Stomach (tissue), 8 donors: ENCODE measurements at regions not wholly inside any gene's neighbourhood (a gene's known extent, or its start where the extent isn't known, plus 50 kb on each side); places are given as distances from the start of the nearest gene placed in this dataset.

Experiments
- DNase-seq, 2 donors: peaks; one replicate each; pipeline versions ENCODE4 v3.0.0 to v3.0.0-alpha.2; 2013 to 2019
- H3K27ac ChIP-seq, 5 donors: fragments of 200-600 bp in 4 of 5; sonication (generic) in 4 of 5; one replicate each; pipeline ENCODE4 v1.5.1; 2013 to 2019; ENCODE audit warnings: mild to moderate bottlenecking in 1 of 5, moderate library complexity in 1 of 5
- H3K27me3 ChIP-seq, 3 donors: fragments of 200-600 bp; sonication (generic); one replicate each; pipeline ENCODE4 v1.5.1; 2017 to 2019; ENCODE audit warnings: mixed run types in 1 of 3
- H3K36me3 ChIP-seq, 4 donors: fragments of 200-600 bp; sonication (generic); 1 replicate in 3 of 4; 2 replicates in 1 of 4; pipeline ENCODE4 v1.5.1; 2016 to 2019
- H3K4me1 ChIP-seq, 4 donors: fragments of 200-600 bp; sonication (generic); one replicate each; pipeline ENCODE4 v1.5.1; 2016 to 2019
- H3K4me3 ChIP-seq, 4 donors: fragments of 200-600 bp; sonication (generic) in 3 of 4; one replicate each; pipeline ENCODE4 v1.5.1; 2016 to 2019; ENCODE audit warnings: mild to moderate bottlenecking in 1 of 4
- H3K9me3 ChIP-seq, 4 donors: fragments of 200-600 bp; sonication (generic); one replicate each; pipeline ENCODE4 v1.5.1; 2016 to 2019
- CTCF ChIP-seq, 7 experiments: fragments of 450-650 bp in 4 of 7; fragments of 200-600 bp in 3 of 7; sonication (generic) in 3 of 7; IDR thresholded peaks; one replicate each; pipeline ENCODE4 v1.5.1; 2016 to 2019; ENCODE audit warnings: antibody characterized with exemption in 7 of 7, control low read depth in 2 of 7, mild to moderate bottlenecking in 1 of 7
- EP300 ChIP-seq: sonication (generic); formaldehyde crosslinking; IDR thresholded peaks from one replicate; pipeline ENCODE4 v1.6.1; 2017; ENCODE audit warnings: antibody characterized with exemption
- POLR2A ChIP-seq, 4 donors: fragments of 450-650 bp; IDR thresholded peaks; one replicate each; pipeline ENCODE4 v1.6.1; 2016; ENCODE audit warnings: antibody characterized with exemption in 4 of 4, control low read depth in 2 of 4, mild to moderate bottlenecking in 1 of 4, moderate library complexity in 1 of 4
- POLR2AphosphoS5 ChIP-seq, 3 donors: sonication (generic); formaldehyde crosslinking; IDR thresholded peaks; one replicate each; pipeline ENCODE4 v1.6.1; 2016; ENCODE audit warnings: antibody characterized with exemption in 3 of 3
- WGBS, 5 donors: extraction: QIAGEN DNeasy Blood & Tissue Kit in 3 of 5; methylation state at CpG; one replicate each; pipeline versions ENCODE4 v1.1.5 to v1.1.7; 2013 to 2018; 5-methylcytosine and 5-hydroxymethylcytosine counted together
- intact Hi-C: fragments of 100-400 bp; cut with DNase I; formaldehyde crosslinking; loops from one replicate; pipeline ENCODE4 v1.15.1; 2023; ENCODE audit warnings: low total_unique reads
- donor health status: healthy with polysubstance abuse.
- donor health status: Bipolar disorder and iron deficiency.
- donor health status: healthy.

GRCh38 chr1:29933067-29933466, 696.7 kb downstream of the PTPRU start:
- no peaks in the 10 kb centered on the region for H3K4me1 ChIP-seq
- peaks cover 0 to 42% (median 22%) of the 10 kb centered on the region in 3 donors for H3K27me3 ChIP-seq
- no peak for TF ChIP-seq POLR2AphosphoS5 (IDR thresholded peaks at IDR 0.05)
- H3K36me3 ChIP-seq, result no peaks in the 10 kb centered on the region
- no peak overlapping the region for H3K27ac ChIP-seq
- DNase-seq, result no peak
- intact Hi-C loops, result no loop called here
- H3K4me3 ChIP-seq, result no peak overlapping the region
- H3K9me3 ChIP-seq, result no peaks in the 10 kb centered on the region
- 8 to 36% (median 29%) methylated on average over 4 of the region's 4 CpGs for WGBS, 5 donors

- no peak for TF ChIP-seq CTCF (IDR thresholded peaks at IDR 0.05)
- TF ChIP-seq POLR2AphosphoS5 (IDR thresholded peaks at IDR 0.05), result no peak
- TF ChIP-seq POLR2A (IDR thresholded peaks at IDR 0.05), result no peak
- TF ChIP-seq EP300, result no peak
- H3K4me3 ChIP-seq, result no peak overlapping the region
- WGBS, 5 donors, result 67 to 75% (median 73%) methylated on average over 5 to 8 of the region's 8 CpGs
- H3K36me3 ChIP-seq, result no peaks in the 10 kb centered on the region
- no peaks in the 10 kb centered on the region for H3K4me1 ChIP-seq
- no peak overlapping the region for H3K27ac ChIP-seq
- no peak for DNase-seq
- no peaks in the 10 kb centered on the region for H3K9me3 ChIP-seq
- intact Hi-C loops, result no loop called here
- H3K27me3 ChIP-seq, result peaks cover 0 to 42% (median 22%) of the 10 kb centered on the region in 3 donors
Observed at GRCh38 chr1:29932626-29933025, 696.3 kb downstream of the PTPRU start.

GRCh38 chr1:29931477-29932175, 695.3 kb downstream of the PTPRU start:
- TF ChIP-seq POLR2AphosphoS5 (IDR thresholded peaks at IDR 0.05) (no peak), CTCF (IDR thresholded peaks at IDR 0.05) (no peak), EP300 (no peak), POLR2A (IDR thresholded peaks at IDR 0.05) (no peak)
- H3K9me3 ChIP-seq, result no peaks in the 10 kb centered on the region
- H3K36me3 ChIP-seq, result no peaks in the 10 kb centered on the region
- intact Hi-C loops, result no loop called here
- peaks cover 0 to 48% (median 19%) of the 10 kb centered on the region in 3 donors for H3K27me3 ChIP-seq
- H3K27ac ChIP-seq, result no peak overlapping the region
- 54 to 69% (median 54%) methylated on average over 12 to 13 of the region's 13 CpGs for WGBS, 5 donors
- no peak for DNase-seq
- H3K4me3 ChIP-seq, result no peak overlapping the region
- no peaks in the 10 kb centered on the region for H3K4me1 ChIP-seq

GRCh38 chr1:29925058-29925457, 688.7 kb downstream of the PTPRU start:
- Histone ChIP-seq H3K4me3 (no peak overlapping the region), H3K36me3 (no peaks in the 10 kb centered on the region), H3K9me3 (no peaks in the 10 kb centered on the region), H3K27me3 (peaks cover 0 to 35% (median 11%) of the 10 kb centered on the region in 3 donors), H3K4me1 (no peaks in the 10 kb centered on the region), H3K27ac (no peak overlapping the region)
- DNase-seq, result no peak
- intact Hi-C loops, result no loop called here
- 63 to 74% (median 69%) methylated on average over 6 of the region's 6 CpGs for WGBS, 5 donors
- TF ChIP-seq POLR2A (IDR thresholded peaks at IDR 0.05), result no peak
- TF ChIP-seq EP300, result no peak
- TF ChIP-seq CTCF (IDR thresholded peaks at IDR 0.05), result no peak
- no peak for TF ChIP-seq POLR2AphosphoS5 (IDR thresholded peaks at IDR 0.05)

- Histone ChIP-seq H3K36me3 (no peaks in the 10 kb centered on the region), H3K9me3 (no peaks in the 10 kb centered on the region), H3K4me3 (no peak overlapping the region), H3K4me1 (no peaks in the 10 kb centered on the region), H3K27me3 (peaks cover 0 to 28% (median 8%) of the 10 kb centered on the region in 3 donors), H3K27ac (no peak overlapping the region)
- WGBS, 5 donors, result 3 to 13% (median 3%) methylated on average over 2 of the region's 2 CpGs
- no peak for TF ChIP-seq CTCF (IDR thresholded peaks at IDR 0.05)
- no peak for TF ChIP-seq POLR2AphosphoS5 (IDR thresholded peaks at IDR 0.05)
- no peak for TF ChIP-seq EP300
- no peak for TF ChIP-seq POLR2A (IDR thresholded peaks at IDR 0.05)
- intact Hi-C loops, result no loop called here
- no peak for DNase-seq
Observed at GRCh38 chr1:29924017-29924431, 687.7 kb downstream of the PTPRU start.
